GM23338 (cell line): ENCODE measurements at regions not wholly inside any gene's neighbourhood (a gene's known extent, or its start where the extent isn't known, plus 50 kb on each side); places are given as distances from the start of the nearest gene placed in this dataset.

Experiments used
- ATAC-seq: fragments of 200-7000 bp; cut with Tn5 transposase; 3 replicates; pipeline ENCODE4 v1.9.1; 2020
- DNase-seq: peaks from one replicate; pipeline ENCODE4 v3.0.0-alpha.2; 2015; ENCODE audit warnings: low spot score
- H2AFZ ChIP-seq: fragments of 200-600 bp; sonication (generic); 2 replicates; pipeline ENCODE4 v1.8.0; 2016; ENCODE audit warnings: antibody characterized with exemption, mild to moderate bottlenecking, moderate library complexity
- H3F3A ChIP-seq: fragments of 200-600 bp; sonication (generic); replicated peaks from 2 replicates; pipeline ENCODE4 v1.8.0; 2017; ENCODE audit warnings: antibody characterized with exemption, mixed run types, low read depth
- H3K27ac ChIP-seq: fragments of 200-600 bp; sonication (generic); 2 replicates; pipeline ENCODE4 v1.6.1; 2016; ENCODE audit warnings: low read depth
- H3K27me3 ChIP-seq: fragments of 200-600 bp; sonication (generic); 2 replicates; pipeline ENCODE4 v1.8.0; 2016; ENCODE audit warnings: mild to moderate bottlenecking, mixed run types, moderate library complexity; ENCODE audit not compliant: insufficient read depth
- H3K36me3 ChIP-seq: fragments of 200-600 bp; sonication (generic); 2 replicates; pipeline ENCODE4 v1.8.0; 2016; ENCODE audit warnings: mild to moderate bottlenecking; ENCODE audit not compliant: insufficient read depth
- H3K4me1 ChIP-seq: fragments of 200-600 bp; sonication (generic); 2 replicates; pipeline ENCODE4 v1.8.0; 2016; ENCODE audit warnings: mild to moderate bottlenecking, moderate library complexity; ENCODE audit not compliant: insufficient read depth
- H3K4me2 ChIP-seq: fragments of 200-600 bp; sonication (generic); 2 replicates; pipeline ENCODE4 v1.7.1; 2017; ENCODE audit warnings: mixed run types
- H3K4me3 ChIP-seq: fragments of 200-600 bp; sonication (generic); 2 replicates; pipeline ENCODE4 v1.6.1; 2016; ENCODE audit warnings: mixed run types
- H3K79me2 ChIP-seq: fragments of 200-600 bp; sonication (generic); replicated peaks from 2 replicates; pipeline ENCODE4 v1.8.0; 2017; ENCODE audit warnings: mild to moderate bottlenecking; ENCODE audit not compliant: insufficient read depth
- H3K9me2 ChIP-seq: fragments of 200-600 bp; sonication (generic); 2 replicates; pipeline ENCODE4 v1.8.0; 2017; ENCODE audit not compliant: insufficient read depth
- H4K20me1 ChIP-seq: fragments of 200-600 bp; sonication (generic); replicated peaks from 2 replicates; pipeline ENCODE4 v1.8.0; 2017; ENCODE audit warnings: mild to moderate bottlenecking; ENCODE audit not compliant: insufficient read depth
- H3K27ac Mint-ChIP-seq: 2 replicates; pipeline ENCODE4 v1.8.0; 2020; ENCODE audit warnings: inconsistent platforms, mild to moderate bottlenecking, moderate library complexity, mixed read lengths
- H3K27me3 Mint-ChIP-seq: 3 replicates; pipeline ENCODE4 v1.8.0; 2022; ENCODE audit warnings: low read depth, mild to moderate bottlenecking, moderate library complexity, mixed read lengths, inconsistent platforms; ENCODE audit not compliant: insufficient read depth, poor library complexity
- H3K36me3 Mint-ChIP-seq: 3 replicates; pipeline ENCODE4 v1.8.0; 2021; ENCODE audit warnings: low read depth, mild to moderate bottlenecking, inconsistent platforms, moderate library complexity, mixed read lengths
- H3K4me1 Mint-ChIP-seq: 3 replicates; pipeline ENCODE4 v1.8.0; 2020; ENCODE audit warnings: mild to moderate bottlenecking, inconsistent platforms, mixed read lengths
- H3K4me3 Mint-ChIP-seq: 3 replicates; pipeline ENCODE4 v1.8.0; 2021; ENCODE audit warnings: moderate library complexity, mild to moderate bottlenecking, inconsistent platforms, mixed read lengths
- H3K9me3 Mint-ChIP-seq: 3 replicates; pipeline ENCODE4 v1.8.0; 2020; ENCODE audit warnings: moderate library complexity, mild to moderate bottlenecking, inconsistent platforms, mixed read lengths
- CREB1 ChIP-seq: fragments of 250-450 bp; sonication (Bioruptor Pico); IDR thresholded peaks from 2 replicates; pipeline ENCODE4 v1.5.0; 2020; ENCODE audit warnings: low read depth, mild to moderate bottlenecking, moderate library complexity
- EZH2phosphoT487 ChIP-seq: fragments of 200-600 bp; sonication (generic); IDR thresholded peaks from one replicate; pipeline ENCODE4 v1.8.1; 2018; ENCODE audit warnings: antibody characterized with exemption; ENCODE audit not compliant: unreplicated experiment
- JUNB ChIP-seq: IDR thresholded peaks from one replicate; pipeline ENCODE4 v1.6.1; 2016; ENCODE audit warnings: antibody characterized with exemption; ENCODE audit not compliant: unreplicated experiment
- POLR2AphosphoS5 ChIP-seq: IDR thresholded peaks from 2 replicates; pipeline ENCODE4 v1.6.1; 2016; ENCODE audit warnings: antibody characterized with exemption, low read depth
- REST ChIP-seq: IDR thresholded peaks from one replicate; pipeline ENCODE4 v1.6.1; 2018; ENCODE audit warnings: antibody characterized with exemption; ENCODE audit not compliant: unreplicated experiment
- STAT1 ChIP-seq: IDR thresholded peaks from one replicate; pipeline ENCODE4 v1.6.1; 2016; ENCODE audit warnings: antibody characterized with exemption; ENCODE audit not compliant: unreplicated experiment
- ZNF114 ChIP-seq: fragments of 250-450 bp; sonication (Bioruptor Pico); IDR thresholded peaks from 2 replicates; pipeline ENCODE4 v1.5.0; 2020; ENCODE audit warnings: mild to moderate bottlenecking, moderate library complexity

GRCh38 chr1:4062560-4062959 is 162.5 kb upstream of the C1orf174 start:
- Mint-ChIP-seq H3K9me3 (peaks cover 47% of the 10 kb centered on the region), H3K27ac (no peak overlapping the region)

GRCh38 chr1:4062992-4063391 is 162.9 kb upstream of the C1orf174 start:
- no peak overlapping the region for H3K4me3 ChIP-seq
- Mint-ChIP-seq H3K27ac (no peak overlapping the region), H3K9me3 (peaks cover 43% of the 10 kb centered on the region), H3K36me3 (no peaks in the 10 kb centered on the region), H3K4me3 (no peak overlapping the region), H3K4me1 (no peaks in the 10 kb centered on the region), H3K27me3 (peaks cover 5% of the 10 kb centered on the region)
- ATAC-seq: no peak
- H2AFZ ChIP-seq: no peak overlapping the region
- no peaks in the 10 kb centered on the region for H3K9me2 ChIP-seq
- no peaks in the 10 kb centered on the region for H3K79me2 ChIP-seq
- H3K27ac ChIP-seq: no peak overlapping the region
- H3F3A ChIP-seq: no peaks in the 10 kb centered on the region
- H3K4me1 ChIP-seq: no peaks in the 10 kb centered on the region
- DNase-seq: no peak
- H3K27me3 ChIP-seq: no peaks in the 10 kb centered on the region
- no peaks in the 10 kb centered on the region for H3K36me3 ChIP-seq
- no peaks in the 10 kb centered on the region for H4K20me1 ChIP-seq
- H3K4me2 ChIP-seq: no peak overlapping the region
- no peak for TF ChIP-seq POLR2AphosphoS5
- TF ChIP-seq STAT1: no peak
- TF ChIP-seq REST: no peak

More at GRCh38 chr1:4062560-4062959, 162.5 kb upstream of the C1orf174 start:
- Histone ChIP-seq H3K27me3 (no peaks in the 10 kb centered on the region), H3K4me2 (no peak overlapping the region), H4K20me1 (no peaks in the 10 kb centered on the region), H3K79me2 (no peaks in the 10 kb centered on the region), H3K4me1 (no peaks in the 10 kb centered on the region), H3K36me3 (no peaks in the 10 kb centered on the region), H3F3A (no peaks in the 10 kb centered on the region), H3K27ac (no peak overlapping the region), H3K9me2 (no peaks in the 10 kb centered on the region), H2AFZ (no peak overlapping the region), H3K4me3 (no peak overlapping the region)
- Mint-ChIP-seq H3K36me3 (no peaks in the 10 kb centered on the region), H3K4me3 (no peak overlapping the region), H3K4me1 (no peaks in the 10 kb centered on the region), H3K27me3 (peaks cover 5% of the 10 kb centered on the region)
- no peak for ATAC-seq
- TF ChIP-seq EZH2phosphoT487: no peak
- no peak for TF ChIP-seq CREB1 (CRISPR knock-in tag)
- TF ChIP-seq ZNF114 (CRISPR knock-in tag): no peak
- no peak for TF ChIP-seq STAT1
- TF ChIP-seq REST: no peak
- no peak for TF ChIP-seq JUNB
- DNase-seq: no peak
